Mesothelial cell of epicardium (in vitro differentiated cells): ENCODE measurements at regions not wholly inside any gene's neighbourhood (a gene's known extent, or its start where the extent isn't known, plus 50 kb on each side); places are given as distances from the start of the nearest gene placed in this dataset.

Experiments
- DNase-seq, 2 experiments: peaks; one replicate each; pipeline ENCODE4 v3.0.0; 2021; ENCODE audit warnings: low spot score in 2 of 2; ENCODE audit not compliant: unreplicated experiment in 2 of 2
- H3K27ac Mint-ChIP-seq: 2 replicates; pipeline ENCODE4 v1.8.0; 2021; ENCODE audit warnings: mixed read lengths
- H3K27me3 Mint-ChIP-seq: 2 replicates; pipeline ENCODE4 v1.8.0; 2021; ENCODE audit warnings: low read depth, mixed read lengths
- H3K36me3 Mint-ChIP-seq: 2 replicates; pipeline ENCODE4 v1.8.0; 2021; ENCODE audit warnings: mixed read lengths
- H3K4me1 Mint-ChIP-seq: 2 replicates; pipeline ENCODE4 v1.8.0; 2021; ENCODE audit warnings: mixed read lengths
- H3K4me3 Mint-ChIP-seq: 2 replicates; pipeline ENCODE4 v1.8.0; 2021; ENCODE audit warnings: mild to moderate bottlenecking, moderate library complexity, mixed read lengths
- H3K9me3 Mint-ChIP-seq: 2 replicates; pipeline ENCODE4 v1.8.0; 2021; ENCODE audit warnings: mixed read lengths
- CTCF ChIP-seq: fragments of 200-600 bp; sonication (generic); IDR thresholded peaks from one replicate; pipeline ENCODE4 v1.5.0; 2021; ENCODE audit warnings: antibody characterized with exemption; ENCODE audit not compliant: unreplicated experiment

- no peak for DNase-seq
- Mint-ChIP-seq H3K4me3 (no peak overlapping the region), H3K4me1 (no peaks in the 10 kb centered on the region), H3K27me3 (no peaks in the 10 kb centered on the region), H3K36me3 (no peaks in the 10 kb centered on the region), H3K9me3 (peaks cover 20% of the 10 kb centered on the region), H3K27ac (no peak overlapping the region)
- TF ChIP-seq CTCF = no peak
These were observed 200.5 kb downstream of the KDR start for GRCh38 chr4:54924891-54925290.

- no peaks in the 10 kb centered on the region for H3K4me1 Mint-ChIP-seq
- no peaks in the 10 kb centered on the region for H3K27me3 Mint-ChIP-seq
- no peaks in the 10 kb centered on the region for H3K36me3 Mint-ChIP-seq
- TF ChIP-seq CTCF = no peak
- no peak overlapping the region for H3K27ac Mint-ChIP-seq
- no peak for DNase-seq
- H3K4me3 Mint-ChIP-seq = no peak overlapping the region
- H3K9me3 Mint-ChIP-seq = no peaks in the 10 kb centered on the region
These were observed 210.1 kb downstream of the KDR start for GRCh38 chr4:54915276-54915675.

- Mint-ChIP-seq H3K4me3 (no peak overlapping the region), H3K4me1 (no peaks in the 10 kb centered on the region), H3K27ac (no peak overlapping the region), H3K9me3 (no peaks in the 10 kb centered on the region), H3K27me3 (no peaks in the 10 kb centered on the region), H3K36me3 (no peaks in the 10 kb centered on the region)
- no peak for TF ChIP-seq CTCF
- no peak for DNase-seq
These were observed 210.6 kb downstream of the KDR start for GRCh38 chr4:54914781-54915180.

GRCh38 chr4:54913751-54914526 lies 211.5 kb downstream of the KDR start:
- no peak for DNase-seq
- Mint-ChIP-seq H3K9me3 (no peaks in the 10 kb centered on the region), H3K4me1 (no peaks in the 10 kb centered on the region), H3K27me3 (no peaks in the 10 kb centered on the region), H3K36me3 (no peaks in the 10 kb centered on the region), H3K27ac (no peak overlapping the region), H3K4me3 (no peak overlapping the region)
- no peak for TF ChIP-seq CTCF

- Mint-ChIP-seq H3K4me1 (no peaks in the 10 kb centered on the region), H3K36me3 (no peaks in the 10 kb centered on the region), H3K27ac (no peak overlapping the region), H3K4me3 (no peak overlapping the region), H3K27me3 (no peaks in the 10 kb centered on the region), H3K9me3 (peaks cover 9% of the 10 kb centered on the region)
- no peak for DNase-seq
- no peak for TF ChIP-seq CTCF
These were observed 213.2 kb downstream of the KDR start for GRCh38 chr4:54912155-54912554.

- no peaks in the 10 kb centered on the region for H3K36me3 Mint-ChIP-seq
- H3K9me3 Mint-ChIP-seq = peaks cover 20% of the 10 kb centered on the region
- no peak overlapping the region for H3K4me3 Mint-ChIP-seq
- H3K4me1 Mint-ChIP-seq = no peaks in the 10 kb centered on the region
- TF ChIP-seq CTCF = no peak
- no peak overlapping the region for H3K27ac Mint-ChIP-seq
- no peaks in the 10 kb centered on the region for H3K27me3 Mint-ChIP-seq
- no peak for DNase-seq
These were observed 215.4 kb downstream of the KDR start for GRCh38 chr4:54909961-54910360.
